ENCODE measurements at regions not wholly inside any gene's neighbourhood (a gene's known extent, or its start where the extent isn't known, plus 50 kb on each side); places are given as distances from the start of the nearest gene placed in this dataset.
A peak's percentile ranks its signal among the peaks of the same experiment; 100 is the strongest.
"Not testable (repeated sequence)": the region's sequence is repeated elsewhere in the genome, so short reads cannot be mapped to it uniquely, and the experiment has no call there.

- no peak overlapping the region for H3K4me3 Mint-ChIP-seq
- intact Hi-C loops (cut with micrococcal nuclease) = no loop called here
- H3K27me3 Mint-ChIP-seq = peaks cover 34% of the 10 kb centered on the region
Observed at GRCh38 chr22:22355096-22355834, 110.7 kb downstream of the VPREB1 start.

GRCh38 chr22:22357024-22357883, 112.7 kb downstream of the VPREB1 start:
- intact Hi-C loops (cut with micrococcal nuclease) = no loop called here
- H3K27ac Mint-ChIP-seq = no peak overlapping the region

More at GRCh38 chr22:22355096-22355834, 110.7 kb downstream of the VPREB1 start:
- H3K27ac Mint-ChIP-seq = no peak overlapping the region
- H3K9me3 Mint-ChIP-seq = no peaks in the 10 kb centered on the region
- no peaks in the 10 kb centered on the region for H3K36me3 Mint-ChIP-seq (ENCODE audit: low read depth)
- H3K4me1 Mint-ChIP-seq (ENCODE audit: low read depth) = peaks cover 9% of the 10 kb centered on the region

GRCh38 chr22:22358152-22358551, 113.6 kb downstream of the VPREB1 start:
- H3K9me3 Mint-ChIP-seq = no peaks in the 10 kb centered on the region
- H3K27ac Mint-ChIP-seq = no peak overlapping the region
- H3K27me3 Mint-ChIP-seq = peaks cover 31% of the 10 kb centered on the region
- intact Hi-C loops (cut with micrococcal nuclease) = no loop called here
- no peak overlapping the region for H3K4me3 Mint-ChIP-seq
- peaks cover 17% of the 10 kb centered on the region for H3K4me1 Mint-ChIP-seq (ENCODE audit: low read depth)
- H3K36me3 Mint-ChIP-seq (ENCODE audit: low read depth) = no peaks in the 10 kb centered on the region

More at GRCh38 chr22:22357024-22357883, 112.7 kb downstream of the VPREB1 start:
- Mint-ChIP-seq H3K27me3 (peaks cover 35% of the 10 kb centered on the region), H3K4me1 (ENCODE audit: low read depth) (peaks cover 9% of the 10 kb centered on the region), H3K9me3 (no peaks in the 10 kb centered on the region), H3K4me3 (no peak overlapping the region), H3K36me3 (ENCODE audit: low read depth) (no peaks in the 10 kb centered on the region)

- H3K4me1 Mint-ChIP-seq (ENCODE audit: low read depth) = peaks cover 22% of the 10 kb centered on the region
- intact Hi-C loops (cut with micrococcal nuclease) = no loop called here
- H3K27me3 Mint-ChIP-seq = peaks cover 28% of the 10 kb centered on the region
- no peaks in the 10 kb centered on the region for H3K9me3 Mint-ChIP-seq
- no peak overlapping the region for H3K4me3 Mint-ChIP-seq
- no peak overlapping the region for H3K27ac Mint-ChIP-seq
- no peaks in the 10 kb centered on the region for H3K36me3 Mint-ChIP-seq (ENCODE audit: low read depth)
Observed at GRCh38 chr22:22358686-22359085, 114.1 kb downstream of the VPREB1 start.

- no peaks in the 10 kb centered on the region for H3K9me3 Mint-ChIP-seq
- H3K36me3 Mint-ChIP-seq (ENCODE audit: low read depth) = no peaks in the 10 kb centered on the region
- H3K4me3 Mint-ChIP-seq = no peak overlapping the region
- no peak overlapping the region for H3K27ac Mint-ChIP-seq
- peaks cover 24% of the 10 kb centered on the region for H3K4me1 Mint-ChIP-seq (ENCODE audit: low read depth)
- intact Hi-C loops (cut with micrococcal nuclease) = no loop called here
- H3K27me3 Mint-ChIP-seq = peaks cover 24% of the 10 kb centered on the region
Observed at GRCh38 chr22:22359465-22359864, 114.9 kb downstream of the VPREB1 start.

- Mint-ChIP-seq H3K9me3 (no peaks in the 10 kb centered on the region), H3K27me3 (peaks cover 19% of the 10 kb centered on the region), H3K4me3 (no peak overlapping the region), H3K36me3 (ENCODE audit: low read depth) (no peaks in the 10 kb centered on the region), H3K4me1 (ENCODE audit: low read depth) (peaks cover 24% of the 10 kb centered on the region), H3K27ac (no peak overlapping the region)
- intact Hi-C loops (cut with micrococcal nuclease) = no loop called here
Observed at GRCh38 chr22:22360014-22360413, 115.4 kb downstream of the VPREB1 start.

GRCh38 chr22:22362311-22362710, 117.7 kb downstream of the VPREB1 start:
- Mint-ChIP-seq H3K9me3 (no peaks in the 10 kb centered on the region), H3K4me1 (ENCODE audit: low read depth) (peaks cover 23% of the 10 kb centered on the region), H3K27me3 (peaks cover 13% of the 10 kb centered on the region), H3K36me3 (ENCODE audit: low read depth) (no peaks in the 10 kb centered on the region), H3K4me3 (no peak overlapping the region), H3K27ac (no peak overlapping the region)
- intact Hi-C loops (cut with micrococcal nuclease) = no loop called here

GRCh38 chr22:22362936-22363335, 118.3 kb downstream of the VPREB1 start:
- H3K4me3 Mint-ChIP-seq = no peak overlapping the region
- no peak overlapping the region for H3K27ac Mint-ChIP-seq
- peaks cover 20% of the 10 kb centered on the region for H3K4me1 Mint-ChIP-seq (ENCODE audit: low read depth)
- intact Hi-C loops (cut with micrococcal nuclease) = no loop called here
- no peaks in the 10 kb centered on the region for H3K36me3 Mint-ChIP-seq (ENCODE audit: low read depth)
- H3K27me3 Mint-ChIP-seq = peaks cover 13% of the 10 kb centered on the region
- no peaks in the 10 kb centered on the region for H3K9me3 Mint-ChIP-seq

GRCh38 chr22:22364207-22364606, 119.6 kb downstream of the VPREB1 start:
- Mint-ChIP-seq H3K4me3 (no peak overlapping the region), H3K27me3 (peaks cover 10% of the 10 kb centered on the region), H3K4me1 (ENCODE audit: low read depth) (peaks cover 21% of the 10 kb centered on the region), H3K9me3 (no peaks in the 10 kb centered on the region), H3K36me3 (ENCODE audit: low read depth) (no peaks in the 10 kb centered on the region), H3K27ac (no peak overlapping the region)
- intact Hi-C loops (cut with micrococcal nuclease) = no loop called here

GRCh38 chr22:22366537-22366936, 122.0 kb downstream of the VPREB1 start:
- Mint-ChIP-seq H3K4me1 (ENCODE audit: low read depth) (peaks cover 32% of the 10 kb centered on the region), H3K27me3 (peaks cover 7% of the 10 kb centered on the region), H3K4me3 (no peak overlapping the region), H3K9me3 (no peaks in the 10 kb centered on the region), H3K27ac (no peak overlapping the region), H3K36me3 (ENCODE audit: low read depth) (no peaks in the 10 kb centered on the region)
- intact Hi-C loops (cut with micrococcal nuclease) = no loop called here

- Mint-ChIP-seq H3K27ac (no peak overlapping the region), H3K9me3 (no peaks in the 10 kb centered on the region), H3K36me3 (ENCODE audit: low read depth) (no peaks in the 10 kb centered on the region), H3K27me3 (peaks cover 8% of the 10 kb centered on the region), H3K4me1 (ENCODE audit: low read depth) (peaks cover 21% of the 10 kb centered on the region), H3K4me3 (no peak overlapping the region)
- intact Hi-C loops (cut with micrococcal nuclease) = no loop called here
Observed at GRCh38 chr22:22368516-22368915, 123.9 kb downstream of the VPREB1 start.

GRCh38 chr22:22369219-22369963, 124.8 kb downstream of the VPREB1 start:
- H3K36me3 Mint-ChIP-seq (ENCODE audit: low read depth); H3K4me3 Mint-ChIP-seq; intact Hi-C loops (cut with micrococcal nuclease); H3K9me3 Mint-ChIP-seq: not testable (repeated sequence)
- Mint-ChIP-seq H3K27me3 (peaks cover 11% of the 10 kb centered on the region), H3K4me1 (ENCODE audit: low read depth) (peaks cover 18% of the 10 kb centered on the region), H3K27ac (peak overlapping the region; percentile 14)

GRCh38 chr22:22369964-22370270, 125.3 kb downstream of the VPREB1 start:
- no peaks in the 10 kb centered on the region for H3K36me3 Mint-ChIP-seq (ENCODE audit: low read depth)
- peaks cover 18% of the 10 kb centered on the region for H3K4me1 Mint-ChIP-seq (ENCODE audit: low read depth)
- H3K4me3 Mint-ChIP-seq = no peak overlapping the region
- intact Hi-C loops (cut with micrococcal nuclease) = no loop called here
- H3K9me3 Mint-ChIP-seq = no peaks in the 10 kb centered on the region
- peaks cover 11% of the 10 kb centered on the region for H3K27me3 Mint-ChIP-seq
- H3K27ac Mint-ChIP-seq = peak overlapping the region; percentile 14

- no peaks in the 10 kb centered on the region for H3K9me3 Mint-ChIP-seq
- H3K27me3 Mint-ChIP-seq = peaks cover 14% of the 10 kb centered on the region
- H3K4me3 Mint-ChIP-seq = no peak overlapping the region
- no peaks in the 10 kb centered on the region for H3K36me3 Mint-ChIP-seq (ENCODE audit: low read depth)
- H3K4me1 Mint-ChIP-seq (ENCODE audit: low read depth) = peaks cover 18% of the 10 kb centered on the region
- intact Hi-C loops (cut with micrococcal nuclease) = no loop called here
- peak overlapping the region; percentile 1 for H3K27ac Mint-ChIP-seq
Observed at GRCh38 chr22:22371031-22371541, 126.5 kb downstream of the VPREB1 start.
